Epithelial cell of esophagus (primary cell): ENCODE measurements at regions not wholly inside any gene's neighbourhood (a gene's known extent, or its start where the extent isn't known, plus 50 kb on each side); places are given as distances from the start of the nearest gene placed in this dataset.
A peak's percentile ranks its signal among the peaks of the same experiment; 100 is the strongest.

Experiments
- DNase-seq: peaks from one replicate; pipeline ENCODE4 v3.0.0; 2010; ENCODE audit warnings: low read depth
- H3K4me3 ChIP-seq: 2 replicates; pipeline ENCODE4 v1.5.1; 2011; ENCODE audit warnings: mild to moderate bottlenecking, low read length, control low read depth
- TF ChIP-seq, protein P1 (sequence below): IDR thresholded peaks from 2 replicates; pipeline ENCODE4 v1.5.1; 2011; ENCODE audit warnings: low read depth, mild to moderate bottlenecking, low read length, control low read depth, inconsistent platforms; ENCODE audit not compliant: insufficient read depth; ENCODE audit errors: missing control alignments

GRCh38 chr6:73951183-73951582, 255.2 kb downstream of the CD109 start:
- TF ChIP-seq, protein P1, sequence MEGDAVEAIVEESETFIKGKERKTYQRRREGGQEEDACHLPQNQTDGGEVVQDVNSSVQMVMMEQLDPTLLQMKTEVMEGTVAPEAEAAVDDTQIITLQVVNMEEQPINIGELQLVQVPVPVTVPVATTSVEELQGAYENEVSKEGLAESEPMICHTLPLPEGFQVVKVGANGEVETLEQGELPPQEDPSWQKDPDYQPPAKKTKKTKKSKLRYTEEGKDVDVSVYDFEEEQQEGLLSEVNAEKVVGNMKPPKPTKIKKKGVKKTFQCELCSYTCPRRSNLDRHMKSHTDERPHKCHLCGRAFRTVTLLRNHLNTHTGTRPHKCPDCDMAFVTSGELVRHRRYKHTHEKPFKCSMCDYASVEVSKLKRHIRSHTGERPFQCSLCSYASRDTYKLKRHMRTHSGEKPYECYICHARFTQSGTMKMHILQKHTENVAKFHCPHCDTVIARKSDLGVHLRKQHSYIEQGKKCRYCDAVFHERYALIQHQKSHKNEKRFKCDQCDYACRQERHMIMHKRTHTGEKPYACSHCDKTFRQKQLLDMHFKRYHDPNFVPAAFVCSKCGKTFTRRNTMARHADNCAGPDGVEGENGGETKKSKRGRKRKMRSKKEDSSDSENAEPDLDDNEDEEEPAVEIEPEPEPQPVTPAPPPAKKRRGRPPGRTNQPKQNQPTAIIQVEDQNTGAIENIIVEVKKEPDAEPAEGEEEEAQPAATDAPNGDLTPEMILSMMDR, result no peak
- no peak for DNase-seq
- H3K4me3 ChIP-seq, result no peak overlapping the region

GRCh38 chr6:73943930-73944652, 248.1 kb downstream of the CD109 start:
- DNase-seq, result no peak
- H3K4me3 ChIP-seq, result no peak overlapping the region
- TF ChIP-seq, protein P1, result no peak

DNA sequence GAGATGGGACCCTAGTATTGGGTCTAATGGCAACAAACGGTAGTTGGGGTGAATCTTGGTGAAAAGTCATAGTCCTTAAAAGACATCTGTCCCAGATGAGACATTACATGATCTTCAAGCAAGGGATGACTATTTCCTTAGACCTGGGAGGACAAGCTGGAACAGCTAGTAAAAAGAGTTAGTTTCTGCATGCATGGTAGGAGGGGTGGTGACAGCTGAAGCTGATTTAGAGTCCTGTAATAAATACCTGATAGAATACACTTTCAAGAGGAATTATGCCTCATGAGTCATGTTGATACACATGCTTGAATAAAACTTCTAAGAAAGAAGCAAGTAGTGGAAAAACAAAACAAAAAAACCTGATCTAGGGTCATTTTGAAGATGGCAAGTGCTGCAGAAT, 247.4 kb downstream of the CD109 start:
- TF ChIP-seq, protein P1, result no peak
- no peak overlapping the region for H3K4me3 ChIP-seq
- peak; percentile 4 for DNase-seq

DNA sequence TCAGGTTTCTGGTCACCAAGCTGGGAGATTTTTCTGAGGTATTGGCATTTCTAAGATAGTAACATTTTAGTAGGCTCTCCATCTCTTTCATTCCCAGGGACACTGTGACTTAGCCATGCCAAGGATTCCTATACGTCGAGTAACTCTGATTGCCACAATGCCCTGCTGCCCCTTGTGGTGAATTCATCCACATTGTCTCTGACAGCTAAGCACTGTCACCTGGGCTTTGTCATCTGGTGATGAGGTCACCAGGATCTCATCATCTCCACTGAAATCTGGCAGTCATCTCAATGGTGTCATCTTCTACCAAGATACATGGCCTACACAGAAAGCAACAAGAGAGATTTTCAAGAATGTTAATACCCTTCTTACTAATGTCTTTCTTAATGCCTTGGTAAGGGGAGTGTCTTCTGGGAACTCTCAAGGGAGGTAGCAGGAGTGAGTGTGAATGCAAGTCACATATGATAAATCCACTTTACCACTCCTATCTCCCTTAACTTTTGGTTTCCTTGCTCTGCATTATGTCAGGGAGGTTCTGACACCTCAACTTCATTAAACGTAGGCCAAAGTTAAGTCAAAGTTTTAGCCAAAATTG, 246.7 kb downstream of the CD109 start:
- TF ChIP-seq, protein P1, result peak; percentile 10
- peak; percentile 47 for DNase-seq
- no peak overlapping the region for H3K4me3 ChIP-seq

DNA sequence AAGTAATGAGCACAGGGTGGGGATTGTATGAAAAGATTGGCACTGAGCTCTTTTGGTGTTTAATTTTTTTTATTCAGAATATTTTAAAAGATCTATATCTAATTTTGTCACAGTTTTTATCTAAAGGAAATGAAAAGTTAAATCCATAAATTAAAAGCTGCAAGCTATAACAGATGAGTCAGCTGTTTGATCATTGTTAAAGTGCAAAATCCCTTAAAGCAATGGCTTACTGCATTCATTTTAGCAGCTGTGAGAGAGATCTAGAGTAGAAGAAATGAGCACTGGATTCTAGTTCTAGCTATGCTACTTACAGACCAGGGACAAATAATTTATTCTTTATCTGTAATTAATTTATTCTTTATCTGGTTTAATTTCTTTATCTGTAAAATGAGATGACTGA, 245.9 kb downstream of the CD109 start:
- no peak overlapping the region for H3K4me3 ChIP-seq
- DNase-seq, result no peak
- TF ChIP-seq, protein P1, result no peak

GRCh38 chr6:73937805-73938204, 241.8 kb downstream of the CD109 start:
- H3K4me3 ChIP-seq, result no peak overlapping the region
- DNase-seq, result no peak
- TF ChIP-seq, protein P1, result no peak

DNA sequence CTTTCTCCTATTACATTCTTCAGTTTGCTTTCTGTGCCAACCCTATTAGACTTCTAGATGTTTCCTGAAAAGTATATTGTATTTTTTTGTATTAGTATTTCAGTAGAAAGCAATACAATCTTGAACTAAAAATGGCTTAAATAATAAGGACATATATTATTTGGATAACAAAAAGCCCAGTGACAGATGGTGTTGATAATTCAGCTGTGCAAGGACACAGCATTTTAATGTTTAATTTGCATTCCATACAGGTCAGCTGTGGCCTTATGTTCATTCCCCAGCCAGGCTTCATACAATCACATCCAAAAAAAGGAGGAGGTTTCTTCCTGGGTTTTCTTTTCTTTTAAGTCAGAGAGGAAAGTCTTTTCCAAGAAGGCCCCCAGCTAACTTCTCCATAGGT, 236.9 kb downstream of the CD109 start:
- TF ChIP-seq, protein P1, result no peak
- no peak for DNase-seq
- no peak overlapping the region for H3K4me3 ChIP-seq
